Spleen (tissue), 11 donors: ENCODE measurements at regions not wholly inside any gene's neighbourhood (a gene's known extent, or its start where the extent isn't known, plus 50 kb on each side); places are given as distances from the start of the nearest gene placed in this dataset.

Experiments
- DNase-seq: peaks from one replicate; pipeline ENCODE4 v3.0.0-alpha.2; 2020
- H3K27ac ChIP-seq, 8 donors: fragments of 200-600 bp; sonication (generic) in 7 of 8; 1 replicate in 4 of 8; 2 replicates in 4 of 8; pipeline versions ENCODE4 v1.5.0 to v1.8.0; 2016 to 2021; ENCODE audit warnings: inconsistent platforms in 4 of 8, mild to moderate bottlenecking in 4 of 8, moderate library complexity in 1 of 8
- H3K27me3 ChIP-seq, 7 donors: fragments of 200-600 bp; sonication (generic) in 6 of 7; replicated peaks in 1 of 7; 1 replicate in 4 of 7; 2 replicates in 3 of 7; pipeline versions ENCODE4 v1.5.0 to v1.8.0; 2016 to 2021; ENCODE audit warnings: inconsistent platforms in 3 of 7, mild to moderate bottlenecking in 1 of 7
- H3K36me3 ChIP-seq, 6 donors: fragments of 200-600 bp; sonication (generic) in 5 of 6; 1 replicate in 4 of 6; 2 replicates in 2 of 6; pipeline versions ENCODE4 v1.5.0 to v1.8.0; 2016 to 2021; ENCODE audit warnings: inconsistent platforms in 2 of 6
- H3K4me1 ChIP-seq, 6 donors: fragments of 200-600 bp; sonication (generic) in 5 of 6; 1 replicate in 3 of 6; 2 replicates in 3 of 6; pipeline versions ENCODE4 v1.5.0 to v1.8.0; 2016 to 2021; ENCODE audit warnings: inconsistent platforms in 3 of 6
- H3K4me3 ChIP-seq, 8 donors: fragments of 200-600 bp; sonication (generic) in 7 of 8; 1 replicate in 4 of 8; 2 replicates in 4 of 8; pipeline versions ENCODE4 v1.5.0 to v1.8.0; 2016 to 2021; ENCODE audit warnings: inconsistent platforms in 4 of 8, mild to moderate bottlenecking in 4 of 8, moderate library complexity in 2 of 8
- H3K9me3 ChIP-seq, 8 donors: fragments of 200-600 bp; sonication (generic) in 7 of 8; 1 replicate in 4 of 8; 2 replicates in 4 of 8; pipeline versions ENCODE4 v1.5.0 to v1.8.0; 2016 to 2021; ENCODE audit warnings: inconsistent platforms in 4 of 8
- POLR2A ChIP-seq, 3 donors: fragments of 450-650 bp; IDR thresholded peaks; one replicate each; pipeline ENCODE4 v1.5.1; 2017; ENCODE audit warnings: antibody characterized with exemption in 3 of 3, mild to moderate bottlenecking in 1 of 3
- POLR2AphosphoS5 ChIP-seq, 3 donors: sonication (generic); formaldehyde crosslinking; IDR thresholded peaks; one replicate each; pipeline ENCODE4 v1.5.1; 2017; ENCODE audit warnings: antibody characterized with exemption in 3 of 3
- WGBS, 5 donors: extraction: QIAGEN DNeasy Blood & Tissue Kit in 3 of 5; methylation state at CpG; one replicate each; pipeline versions ENCODE4 v1.1.5 to v1.1.7; 2013 to 2018; 5-methylcytosine and 5-hydroxymethylcytosine counted together
- intact Hi-C: fragments of 100-400 bp; cut with DNase I; formaldehyde crosslinking; loops from one replicate; pipeline ENCODE4 v1.15.0; 2023; ENCODE audit warnings: low total_unique reads
- TF ChIP-seq, protein P1 (sequence below), 11 experiments: fragments of 200-600 bp in 7 of 11; fragments of 450-650 bp in 4 of 11; sonication (generic) in 4 of 11; IDR thresholded peaks in 8 of 11; conservative IDR thresholded peaks in 3 of 11; 1 replicate in 7 of 11; 2 replicates in 4 of 11; pipeline versions ENCODE4 v1.4.0 to v1.8.0; 2016 to 2021; ENCODE audit warnings: antibody characterized with exemption in 11 of 11, inconsistent platforms in 4 of 11, mild to moderate bottlenecking in 1 of 11
- donor health status: healthy with polysubstance abuse.
- donor health status: DM: no; HTN: no; CAD: no; lungs with moderate emphysema.
- donor health status: DM: no; HTN: no; CAD: no.
- donor health status: Bipolar disorder and iron deficiency.
- donor health status: healthy.
- donor health status: DM: no; HTN: no; CAD: no.
- donor health status: DM: yes; HTN: yes; CAD: no.

- DNase-seq: peak; percentile 58
- Histone ChIP-seq H3K4me3 (no peak overlapping the region), H3K9me3 (peaks cover 0 to 9% (median 0%) of the 10 kb centered on the region in 8 donors), H3K36me3 (no peaks in the 10 kb centered on the region), H3K27ac (no peak overlapping the region), H3K4me1 (no peaks in the 10 kb centered on the region), H3K27me3 (peaks cover 0 to 36% (median 0%) of the 10 kb centered on the region in 7 donors)
- 75 to 87% (median 84%) methylated on average over 11 of the region's 11 CpGs for WGBS, 5 donors
- TF ChIP-seq, protein P1, sequence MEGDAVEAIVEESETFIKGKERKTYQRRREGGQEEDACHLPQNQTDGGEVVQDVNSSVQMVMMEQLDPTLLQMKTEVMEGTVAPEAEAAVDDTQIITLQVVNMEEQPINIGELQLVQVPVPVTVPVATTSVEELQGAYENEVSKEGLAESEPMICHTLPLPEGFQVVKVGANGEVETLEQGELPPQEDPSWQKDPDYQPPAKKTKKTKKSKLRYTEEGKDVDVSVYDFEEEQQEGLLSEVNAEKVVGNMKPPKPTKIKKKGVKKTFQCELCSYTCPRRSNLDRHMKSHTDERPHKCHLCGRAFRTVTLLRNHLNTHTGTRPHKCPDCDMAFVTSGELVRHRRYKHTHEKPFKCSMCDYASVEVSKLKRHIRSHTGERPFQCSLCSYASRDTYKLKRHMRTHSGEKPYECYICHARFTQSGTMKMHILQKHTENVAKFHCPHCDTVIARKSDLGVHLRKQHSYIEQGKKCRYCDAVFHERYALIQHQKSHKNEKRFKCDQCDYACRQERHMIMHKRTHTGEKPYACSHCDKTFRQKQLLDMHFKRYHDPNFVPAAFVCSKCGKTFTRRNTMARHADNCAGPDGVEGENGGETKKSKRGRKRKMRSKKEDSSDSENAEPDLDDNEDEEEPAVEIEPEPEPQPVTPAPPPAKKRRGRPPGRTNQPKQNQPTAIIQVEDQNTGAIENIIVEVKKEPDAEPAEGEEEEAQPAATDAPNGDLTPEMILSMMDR (IDR thresholded peaks at IDR 0.05 in 8 of 11, conservative IDR thresholded peaks at IDR 0.05 in 3 of 11): no peak
- TF ChIP-seq POLR2A (IDR thresholded peaks at IDR 0.05) (no peak), POLR2AphosphoS5 (IDR thresholded peaks at IDR 0.05) (no peak)
- intact Hi-C loops: no loop called here
Measured at GRCh38 chr10:128465697-128466096, 339.5 kb upstream of the MKI67 start.

DNA sequence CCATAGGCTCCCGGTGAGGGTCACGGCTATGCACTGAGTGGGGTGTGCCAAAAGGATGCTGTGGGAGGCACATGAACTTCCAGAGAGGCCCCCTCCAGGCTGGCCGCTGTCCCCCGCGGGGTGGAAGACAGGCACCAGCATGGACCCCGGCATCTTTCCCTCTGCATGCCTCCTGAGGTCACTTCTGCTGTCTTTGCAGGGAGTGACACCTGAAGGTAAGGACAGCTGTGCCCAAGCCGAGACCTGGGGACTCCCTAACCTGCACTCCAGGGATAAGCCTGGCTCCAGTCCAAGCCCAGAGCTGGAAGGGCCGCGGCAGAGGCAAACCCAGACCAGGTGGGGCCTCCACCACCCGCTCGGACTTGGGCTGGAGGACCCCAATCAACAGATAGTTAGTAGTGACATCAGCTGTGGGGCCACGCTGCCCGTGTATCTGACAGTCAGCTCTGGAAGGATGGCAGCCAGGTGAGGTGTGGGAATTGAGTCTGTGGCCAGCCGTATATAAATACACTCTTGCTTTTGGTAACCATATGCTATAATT is 340.7 kb upstream of the MKI67 start:
- no peak overlapping the region for H3K27ac ChIP-seq
- DNase-seq: peak; percentile 60
- no peak overlapping the region for H3K4me3 ChIP-seq
- WGBS, 5 donors: 86 to 95% (median 91%) methylated on average over 12 to 14 of the region's 14 CpGs
- intact Hi-C loops: no loop called here
- H3K36me3 ChIP-seq: no peaks in the 10 kb centered on the region
- peaks cover 0 to 9% (median 0%) of the 10 kb centered on the region in 8 donors for H3K9me3 ChIP-seq
- TF ChIP-seq, protein P1 (IDR thresholded peaks at IDR 0.05 in 8 of 11, conservative IDR thresholded peaks at IDR 0.05 in 3 of 11): no peak
- TF ChIP-seq POLR2AphosphoS5 (IDR thresholded peaks at IDR 0.05) (no peak), POLR2A (IDR thresholded peaks at IDR 0.05) (no peak)
- H3K4me1 ChIP-seq: no peaks in the 10 kb centered on the region
- peaks cover 0 to 30% (median 0%) of the 10 kb centered on the region in 7 donors for H3K27me3 ChIP-seq

- Histone ChIP-seq H3K36me3 (no peaks in the 10 kb centered on the region), H3K27ac (no peak overlapping the region), H3K9me3 (peaks cover 0 to 9% (median 0%) of the 10 kb centered on the region in 8 donors), H3K4me3 (no peak overlapping the region), H3K27me3 (peaks cover 0 to 20% (median 0%) of the 10 kb centered on the region in 7 donors), H3K4me1 (no peaks in the 10 kb centered on the region)
- intact Hi-C loops: no loop called here
- TF ChIP-seq POLR2AphosphoS5 (IDR thresholded peaks at IDR 0.05): no peak
- no peak for TF ChIP-seq POLR2A (IDR thresholded peaks at IDR 0.05)
- TF ChIP-seq, protein P1 (IDR thresholded peaks at IDR 0.05 in 8 of 11, conservative IDR thresholded peaks at IDR 0.05 in 3 of 11): no peak
- no peak for DNase-seq
- 76 to 86% (median 83%) methylated on average over 7 of the region's 7 CpGs for WGBS, 5 donors
Measured at GRCh38 chr10:128468462-128468861, 342.2 kb upstream of the MKI67 start.

DNA sequence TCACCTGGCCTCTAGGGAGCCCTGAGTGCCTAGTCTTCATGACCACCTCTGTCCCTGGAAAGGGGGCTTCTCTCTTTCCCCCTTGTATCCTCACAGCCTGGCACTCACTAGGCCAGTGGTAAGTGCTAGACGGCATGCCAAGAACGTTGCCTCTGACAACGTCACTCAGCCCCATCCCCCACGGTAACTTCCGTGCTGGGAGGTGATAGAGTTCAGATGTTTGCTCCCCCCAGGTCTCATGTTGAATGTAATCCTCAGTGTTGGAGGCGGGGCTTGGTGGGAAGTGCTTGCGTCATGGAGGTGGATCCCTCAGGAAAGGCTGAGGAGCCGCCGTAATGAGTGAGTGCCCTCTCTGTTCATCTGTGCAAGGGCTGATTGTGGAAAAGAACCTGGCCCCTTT is 343.3 kb upstream of the MKI67 start:
- Histone ChIP-seq H3K36me3 (no peaks in the 10 kb centered on the region), H3K4me3 (no peak overlapping the region), H3K27ac (no peak overlapping the region), H3K9me3 (peaks cover 0 to 6% (median 0%) of the 10 kb centered on the region in 8 donors), H3K4me1 (no peaks in the 10 kb centered on the region), H3K27me3 (peaks cover 0 to 16% (median 0%) of the 10 kb centered on the region in 7 donors)
- TF ChIP-seq POLR2AphosphoS5 (IDR thresholded peaks at IDR 0.05) (no peak), POLR2A (IDR thresholded peaks at IDR 0.05) (no peak)
- TF ChIP-seq, protein P1 (IDR thresholded peaks at IDR 0.05 in 8 of 11, conservative IDR thresholded peaks at IDR 0.05 in 3 of 11): no peak
- WGBS, 5 donors: 71 to 85% (median 76%) methylated on average over 9 of the region's 9 CpGs
- intact Hi-C loops: no loop called here
- DNase-seq: peak; percentile 50
